PFSK-1 (cell line): ENCODE measurements at regions not wholly inside any gene's neighbourhood (a gene's known extent, or its start where the extent isn't known, plus 50 kb on each side); places are given as distances from the start of the nearest gene placed in this dataset.

ENCODE experiments used
- POLR2AphosphoS5 ChIP-seq: IDR thresholded peaks from 2 replicates; pipeline ENCODE4 v1.6.1; 2012; ENCODE audit warnings: low read depth, mild to moderate bottlenecking, control low read depth, low read length, moderate library complexity
- REST ChIP-seq, 2 experiments: IDR thresholded peaks; 2 replicates each; pipeline versions ENCODE4 v1.6.1 to v1.8.0; 2011 to 2012; ENCODE audit warnings: low read depth in 2 of 2, low read length in 2 of 2, control low read depth in 1 of 2, inconsistent platforms in 1 of 2, mild to moderate bottlenecking in 1 of 2, moderate library complexity in 1 of 2; ENCODE audit not compliant: insufficient read depth in 1 of 2

- TF ChIP-seq REST (IDR thresholded peaks at IDR 0.05; ENCODE audit: insufficient read depth in 1 of 2, low read depth in 2 of 2, low read length in 2 of 2): no peak
- no peak for TF ChIP-seq POLR2AphosphoS5
Observed at GRCh38 chr7:106721816-106722785, 61.1 kb upstream of the CCDC71L start.
